GM23338 (cell line): ENCODE measurements at regions not wholly inside any gene's neighbourhood (a gene's known extent, or its start where the extent isn't known, plus 50 kb on each side); places are given as distances from the start of the nearest gene placed in this dataset.

Experiments used
- CREB1 ChIP-seq: fragments of 250-450 bp; sonication (Bioruptor Pico); IDR thresholded peaks from 2 replicates; pipeline ENCODE4 v1.5.0; 2020; ENCODE audit warnings: low read depth, mild to moderate bottlenecking, moderate library complexity
- CTCF ChIP-seq, 2 experiments: fragments of 200-600 bp in 1 of 2; sonication (generic) in 1 of 2; conservative IDR thresholded peaks; 2 replicates each; pipeline versions ENCODE4 v1.5.1 to v1.6.1; 2016 to 2017; ENCODE audit warnings: antibody characterized with exemption in 2 of 2, low read depth in 2 of 2, mild to moderate bottlenecking in 2 of 2, moderate library complexity in 1 of 2
- ETS1 ChIP-seq: IDR thresholded peaks from 2 replicates; pipeline ENCODE4 v1.6.1; 2016; ENCODE audit warnings: antibody characterized with exemption
- EZH2 ChIP-seq: fragments of 200-600 bp; sonication (generic); IDR thresholded peaks from one replicate; pipeline ENCODE4 v1.8.0; 2017; ENCODE audit warnings: antibody characterized with exemption, mild to moderate bottlenecking, low read depth; ENCODE audit not compliant: unreplicated experiment
- EZH2phosphoT487 ChIP-seq: fragments of 200-600 bp; sonication (generic); IDR thresholded peaks from one replicate; pipeline ENCODE4 v1.8.1; 2018; ENCODE audit warnings: antibody characterized with exemption; ENCODE audit not compliant: unreplicated experiment
- JUNB ChIP-seq: IDR thresholded peaks from one replicate; pipeline ENCODE4 v1.6.1; 2016; ENCODE audit warnings: antibody characterized with exemption; ENCODE audit not compliant: unreplicated experiment
- POLR2AphosphoS5 ChIP-seq: IDR thresholded peaks from 2 replicates; pipeline ENCODE4 v1.6.1; 2016; ENCODE audit warnings: antibody characterized with exemption, low read depth
- REST ChIP-seq: IDR thresholded peaks from one replicate; pipeline ENCODE4 v1.6.1; 2018; ENCODE audit warnings: antibody characterized with exemption; ENCODE audit not compliant: unreplicated experiment
- ZNF331 ChIP-seq: fragments of 250-450 bp; sonication (Bioruptor Pico); IDR thresholded peaks from 2 replicates; pipeline ENCODE4 v1.5.0; 2020; ENCODE audit warnings: low read depth, mild to moderate bottlenecking, moderate library complexity

GRCh38 chr3:126257984-126258383 lies 77.6 kb upstream of the ALDH1L1 start:
- no peak for TF ChIP-seq CTCF (conservative IDR thresholded peaks at IDR 0.05; ENCODE audit: low read depth in 2 of 2)
- TF ChIP-seq POLR2AphosphoS5 = no peak
- no peak for TF ChIP-seq CREB1
- TF ChIP-seq EZH2 = no peak
- TF ChIP-seq REST = no peak
- TF ChIP-seq ZNF331 (CRISPR knock-in tag) = no peak
- no peak for TF ChIP-seq ETS1
- TF ChIP-seq JUNB = no peak
- no peak for TF ChIP-seq EZH2phosphoT487
